WTC11 (cell line): ENCODE measurements at regions not wholly inside any gene's neighbourhood (a gene's known extent, or its start where the extent isn't known, plus 50 kb on each side); places are given as distances from the start of the nearest gene placed in this dataset.

ENCODE experiments used
- ATAC-seq: fragments of 200-7000 bp; cut with Tn5 transposase; 2 replicates; pipeline ENCODE4 v1.10.0; 2021; ENCODE audit warnings: mild to moderate bottlenecking, moderate library complexity
- CTCF ChIA-PET: fragments of 300-600 bp; sonication (Branson Sonifier 250); formaldehyde crosslinking; loops from one replicate; lab custom pipeline; 2021; ENCODE audit warnings: antibody characterized with exemption; lab: Charles Lee
- POLR2A ChIA-PET: fragments of 350-600 bp; sonication (Branson Sonifier 250); formaldehyde crosslinking; loops from one replicate; lab custom pipeline; 2021; ENCODE audit warnings: antibody characterized with exemption; lab: Charles Lee
- DNase-seq: peaks from one replicate; pipeline ENCODE4 v3.0.0; 2021; ENCODE audit warnings: low spot score
- H3K27ac Mint-ChIP-seq: 2 replicates; pipeline ENCODE4 v1.8.0; 2021; ENCODE audit warnings: mixed read lengths
- H3K27me3 Mint-ChIP-seq: 2 replicates; pipeline ENCODE4 v1.8.0; 2021; ENCODE audit warnings: low read depth, mild to moderate bottlenecking, moderate library complexity, mixed read lengths
- H3K36me3 Mint-ChIP-seq: 2 replicates; pipeline ENCODE4 v1.8.0; 2021; ENCODE audit warnings: mixed read lengths
- H3K4me1 Mint-ChIP-seq: 2 replicates; pipeline ENCODE4 v1.8.0; 2022; ENCODE audit warnings: mixed read lengths
- H3K4me3 Mint-ChIP-seq: 2 replicates; pipeline ENCODE4 v1.8.0; 2021; ENCODE audit warnings: mild to moderate bottlenecking, moderate library complexity, mixed read lengths
- H3K9me3 Mint-ChIP-seq: 2 replicates; pipeline ENCODE4 v1.8.0; 2021; ENCODE audit warnings: mixed read lengths
- CBFB ChIP-seq: sonication (generic); formaldehyde crosslinking; IDR thresholded peaks from 2 replicates; pipeline ENCODE4 v1.8.1; 2022; ENCODE audit warnings: mild to moderate bottlenecking, low read depth, missing genetic modification reagents
- CREB1 ChIP-seq: sonication (generic); formaldehyde crosslinking; IDR thresholded peaks from 2 replicates; pipeline ENCODE4 v1.8.0; 2023; ENCODE audit warnings: mild to moderate bottlenecking, missing genetic modification reagents
- GABPB1 ChIP-seq: sonication (generic); formaldehyde crosslinking; IDR thresholded peaks from 2 replicates; pipeline ENCODE4 v1.8.1; 2023; ENCODE audit warnings: mild to moderate bottlenecking, missing genetic modification reagents
- GTF2I ChIP-seq: fragments of 250-450 bp; sonication (Bioruptor Pico); conservative IDR thresholded peaks from 2 replicates; pipeline ENCODE4 v1.4.0; 2021; ENCODE audit warnings: mild to moderate bottlenecking
- JAZF1 ChIP-seq: fragments of 250-450 bp; sonication (Bioruptor Pico); IDR thresholded peaks from 2 replicates; pipeline ENCODE4 v1.9.0; 2021; ENCODE audit warnings: moderate library complexity, mild to moderate bottlenecking, inconsistent platforms
- NFYB ChIP-seq: sonication (generic); formaldehyde crosslinking; conservative IDR thresholded peaks from 2 replicates; pipeline ENCODE4 v1.8.0; 2022; ENCODE audit warnings: low read depth, missing genetic modification reagents
- NR1H2 ChIP-seq: sonication (generic); formaldehyde crosslinking; IDR thresholded peaks from 2 replicates; pipeline ENCODE4 v1.9.0; 2021; ENCODE audit warnings: mild to moderate bottlenecking, moderate library complexity, missing genetic modification reagents
- TP53 ChIP-seq: sonication (generic); formaldehyde crosslinking; IDR thresholded peaks from 2 replicates; pipeline ENCODE4 v1.8.1; 2023; ENCODE audit warnings: mild to moderate bottlenecking, missing genetic modification reagents
- ZNF232 ChIP-seq: sonication (generic); formaldehyde crosslinking; IDR thresholded peaks from 2 replicates; pipeline ENCODE4 v1.8.0; 2022; ENCODE audit warnings: mild to moderate bottlenecking, missing genetic modification reagents
- ZNF416 ChIP-seq: fragments of 250-450 bp; sonication (Bioruptor Pico); IDR thresholded peaks from 2 replicates; pipeline ENCODE4 v1.9.0; 2021; ENCODE audit warnings: mild to moderate bottlenecking, inconsistent platforms
- TF ChIP-seq, protein P1 (sequence below): sonication (generic); formaldehyde crosslinking; IDR thresholded peaks from 2 replicates; pipeline ENCODE4 v1.8.1; 2023; ENCODE audit warnings: mild to moderate bottlenecking, missing genetic modification reagents, borderline replicate concordance
- TF ChIP-seq, protein P2 (sequence below): sonication (generic); formaldehyde crosslinking; IDR thresholded peaks from 2 replicates; pipeline ENCODE4 v1.8.1; 2023; ENCODE audit warnings: mild to moderate bottlenecking, missing genetic modification reagents, moderate library complexity
- TF ChIP-seq, protein P3 (sequence below): fragments of 250-450 bp; sonication (Bioruptor Pico); IDR thresholded peaks from 2 replicates; pipeline ENCODE4 v1.8.0; 2021; ENCODE audit warnings: mild to moderate bottlenecking
- TF ChIP-seq, protein P4 (sequence below): sonication (generic); formaldehyde crosslinking; IDR thresholded peaks from 2 replicates; pipeline ENCODE4 v1.8.0; 2023; ENCODE audit warnings: mild to moderate bottlenecking, missing genetic modification reagents

DNA sequence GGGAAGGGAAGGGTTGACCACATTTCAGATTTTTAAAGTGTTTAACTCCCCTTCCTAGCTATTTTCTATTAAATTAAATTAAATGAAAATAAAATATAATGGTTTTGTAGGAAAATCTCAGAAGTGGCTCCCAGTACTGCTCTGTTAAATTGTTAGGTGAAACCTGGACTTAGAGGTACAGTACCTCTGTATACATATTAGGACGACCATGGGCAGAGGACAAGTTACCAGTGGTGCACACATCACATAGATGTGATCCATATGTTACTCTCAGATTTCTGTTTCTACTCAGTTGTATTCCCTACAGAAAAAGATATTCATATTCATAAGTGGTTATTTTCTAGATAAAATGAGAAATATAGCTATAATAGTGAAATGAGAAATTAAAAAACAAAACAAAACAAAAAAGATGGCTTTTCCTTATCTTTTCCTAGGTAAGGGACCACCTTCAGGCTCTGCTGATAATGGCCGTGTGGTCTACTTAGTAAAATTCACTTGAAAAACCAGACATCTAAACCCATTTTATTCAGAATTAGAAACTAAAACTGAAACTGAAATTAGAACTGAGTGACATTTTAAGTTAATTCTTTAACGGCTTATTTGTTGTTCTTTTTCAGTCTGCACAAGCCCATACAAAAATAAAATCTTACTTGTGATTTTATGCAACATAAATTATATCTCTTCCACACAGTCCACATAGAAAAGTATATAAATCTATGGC is 832.5 kb upstream of the CHAC2 start:
- no peak for DNase-seq
- H3K27ac Mint-ChIP-seq, result no peak overlapping the region
- TF ChIP-seq ZNF416 (CRISPR knock-in tag), result no peak
- TF ChIP-seq GTF2I (CRISPR knock-in tag), result no peak
- no peak for TF ChIP-seq NFYB
- no peak for TF ChIP-seq JAZF1 (CRISPR knock-in tag)
- TF ChIP-seq NR1H2 (CRISPR knock-in tag), result no peak
- TF ChIP-seq, protein P1, sequence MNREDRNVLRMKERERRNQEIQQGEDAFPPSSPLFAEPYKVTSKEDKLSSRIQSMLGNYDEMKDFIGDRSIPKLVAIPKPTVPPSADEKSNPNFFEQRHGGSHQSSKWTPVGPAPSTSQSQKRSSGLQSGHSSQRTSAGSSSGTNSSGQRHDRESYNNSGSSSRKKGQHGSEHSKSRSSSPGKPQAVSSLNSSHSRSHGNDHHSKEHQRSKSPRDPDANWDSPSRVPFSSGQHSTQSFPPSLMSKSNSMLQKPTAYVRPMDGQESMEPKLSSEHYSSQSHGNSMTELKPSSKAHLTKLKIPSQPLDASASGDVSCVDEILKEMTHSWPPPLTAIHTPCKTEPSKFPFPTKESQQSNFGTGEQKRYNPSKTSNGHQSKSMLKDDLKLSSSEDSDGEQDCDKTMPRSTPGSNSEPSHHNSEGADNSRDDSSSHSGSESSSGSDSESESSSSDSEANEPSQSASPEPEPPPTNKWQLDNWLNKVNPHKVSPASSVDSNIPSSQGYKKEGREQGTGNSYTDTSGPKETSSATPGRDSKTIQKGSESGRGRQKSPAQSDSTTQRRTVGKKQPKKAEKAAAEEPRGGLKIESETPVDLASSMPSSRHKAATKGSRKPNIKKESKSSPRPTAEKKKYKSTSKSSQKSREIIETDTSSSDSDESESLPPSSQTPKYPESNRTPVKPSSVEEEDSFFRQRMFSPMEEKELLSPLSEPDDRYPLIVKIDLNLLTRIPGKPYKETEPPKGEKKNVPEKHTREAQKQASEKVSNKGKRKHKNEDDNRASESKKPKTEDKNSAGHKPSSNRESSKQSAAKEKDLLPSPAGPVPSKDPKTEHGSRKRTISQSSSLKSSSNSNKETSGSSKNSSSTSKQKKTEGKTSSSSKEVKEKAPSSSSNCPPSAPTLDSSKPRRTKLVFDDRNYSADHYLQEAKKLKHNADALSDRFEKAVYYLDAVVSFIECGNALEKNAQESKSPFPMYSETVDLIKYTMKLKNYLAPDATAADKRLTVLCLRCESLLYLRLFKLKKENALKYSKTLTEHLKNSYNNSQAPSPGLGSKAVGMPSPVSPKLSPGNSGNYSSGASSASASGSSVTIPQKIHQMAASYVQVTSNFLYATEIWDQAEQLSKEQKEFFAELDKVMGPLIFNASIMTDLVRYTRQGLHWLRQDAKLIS, result no peak
- no peak for TF ChIP-seq CBFB
- no peak for TF ChIP-seq ZNF232
- TF ChIP-seq CREB1 (CRISPR knock-in tag), result no peak
- TF ChIP-seq, protein P2, sequence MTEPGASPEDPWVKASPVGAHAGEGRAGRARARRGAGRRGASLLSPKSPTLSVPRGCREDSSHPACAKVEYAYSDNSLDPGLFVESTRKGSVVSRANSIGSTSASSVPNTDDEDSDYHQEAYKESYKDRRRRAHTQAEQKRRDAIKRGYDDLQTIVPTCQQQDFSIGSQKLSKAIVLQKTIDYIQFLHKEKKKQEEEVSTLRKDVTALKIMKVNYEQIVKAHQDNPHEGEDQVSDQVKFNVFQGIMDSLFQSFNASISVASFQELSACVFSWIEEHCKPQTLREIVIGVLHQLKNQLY, result no peak
- TF ChIP-seq, protein P3, sequence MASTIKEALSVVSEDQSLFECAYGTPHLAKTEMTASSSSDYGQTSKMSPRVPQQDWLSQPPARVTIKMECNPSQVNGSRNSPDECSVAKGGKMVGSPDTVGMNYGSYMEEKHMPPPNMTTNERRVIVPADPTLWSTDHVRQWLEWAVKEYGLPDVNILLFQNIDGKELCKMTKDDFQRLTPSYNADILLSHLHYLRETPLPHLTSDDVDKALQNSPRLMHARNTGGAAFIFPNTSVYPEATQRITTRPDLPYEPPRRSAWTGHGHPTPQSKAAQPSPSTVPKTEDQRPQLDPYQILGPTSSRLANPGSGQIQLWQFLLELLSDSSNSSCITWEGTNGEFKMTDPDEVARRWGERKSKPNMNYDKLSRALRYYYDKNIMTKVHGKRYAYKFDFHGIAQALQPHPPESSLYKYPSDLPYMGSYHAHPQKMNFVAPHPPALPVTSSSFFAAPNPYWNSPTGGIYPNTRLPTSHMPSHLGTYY (CRISPR knock-in tag), result no peak
- TF ChIP-seq, protein P4, sequence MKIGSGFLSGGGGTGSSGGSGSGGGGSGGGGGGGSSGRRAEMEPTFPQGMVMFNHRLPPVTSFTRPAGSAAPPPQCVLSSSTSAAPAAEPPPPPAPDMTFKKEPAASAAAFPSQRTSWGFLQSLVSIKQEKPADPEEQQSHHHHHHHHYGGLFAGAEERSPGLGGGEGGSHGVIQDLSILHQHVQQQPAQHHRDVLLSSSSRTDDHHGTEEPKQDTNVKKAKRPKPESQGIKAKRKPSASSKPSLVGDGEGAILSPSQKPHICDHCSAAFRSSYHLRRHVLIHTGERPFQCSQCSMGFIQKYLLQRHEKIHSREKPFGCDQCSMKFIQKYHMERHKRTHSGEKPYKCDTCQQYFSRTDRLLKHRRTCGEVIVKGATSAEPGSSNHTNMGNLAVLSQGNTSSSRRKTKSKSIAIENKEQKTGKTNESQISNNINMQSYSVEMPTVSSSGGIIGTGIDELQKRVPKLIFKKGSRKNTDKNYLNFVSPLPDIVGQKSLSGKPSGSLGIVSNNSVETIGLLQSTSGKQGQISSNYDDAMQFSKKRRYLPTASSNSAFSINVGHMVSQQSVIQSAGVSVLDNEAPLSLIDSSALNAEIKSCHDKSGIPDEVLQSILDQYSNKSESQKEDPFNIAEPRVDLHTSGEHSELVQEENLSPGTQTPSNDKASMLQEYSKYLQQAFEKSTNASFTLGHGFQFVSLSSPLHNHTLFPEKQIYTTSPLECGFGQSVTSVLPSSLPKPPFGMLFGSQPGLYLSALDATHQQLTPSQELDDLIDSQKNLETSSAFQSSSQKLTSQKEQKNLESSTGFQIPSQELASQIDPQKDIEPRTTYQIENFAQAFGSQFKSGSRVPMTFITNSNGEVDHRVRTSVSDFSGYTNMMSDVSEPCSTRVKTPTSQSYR (CRISPR knock-in tag), result no peak
- ChIA-PET CTCF (no interaction called here), POLR2A (no interaction called here)
- 0 out of 2 replicates have a peak, but pooled peaks cover 6% of the 10 kb centered on the region for H3K4me1 Mint-ChIP-seq
- H3K4me3 Mint-ChIP-seq, result no peak overlapping the region
- H3K27me3 Mint-ChIP-seq, result no peaks in the 10 kb centered on the region
- ATAC-seq, result no peak
- H3K36me3 Mint-ChIP-seq, result peaks cover 9% of the 10 kb centered on the region
- peaks cover 16% of the 10 kb centered on the region for H3K9me3 Mint-ChIP-seq

DNA sequence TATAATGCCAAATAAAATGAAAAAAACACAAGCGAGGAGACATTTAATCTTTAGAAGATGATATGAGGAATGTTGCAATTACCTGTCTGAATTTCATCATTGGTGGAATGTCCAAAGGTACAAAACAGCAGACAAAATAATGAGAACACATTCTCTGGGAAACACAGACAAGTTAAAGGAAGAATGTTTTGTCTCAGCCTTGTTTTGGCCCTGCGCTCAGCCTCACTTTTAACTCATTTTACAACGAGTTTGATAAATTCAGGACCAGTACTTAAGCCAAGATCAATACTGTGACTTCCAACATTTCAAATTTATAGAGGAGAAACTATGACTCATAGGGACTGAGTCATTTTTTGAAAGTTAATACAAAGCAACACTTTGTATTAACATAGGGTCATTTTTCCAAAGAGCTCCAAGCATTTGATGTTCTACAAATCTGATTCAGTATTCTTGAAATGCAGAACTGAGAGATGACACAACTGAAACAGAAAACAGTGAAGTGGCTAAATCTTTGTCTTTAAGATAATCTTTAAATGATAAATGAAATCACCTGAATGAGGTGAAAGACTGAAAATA is 833.2 kb upstream of the CHAC2 start:
- Mint-ChIP-seq H3K27me3 (no peaks in the 10 kb centered on the region), H3K4me1 (0 out of 2 replicates have a peak, but pooled peaks cover 6% of the 10 kb centered on the region)
- DNase-seq, result no peak
- POLR2A ChIA-PET, result no interaction called here
- no peak for TF ChIP-seq TP53 (CRISPR knock-in tag)
- peak; percentile 57 for TF ChIP-seq GABPB1 (CRISPR knock-in tag)
- TF ChIP-seq, all 79 proteins: peak for 1
- Mint-ChIP-seq H3K4me3 (no peak overlapping the region), H3K36me3 (peaks cover 16% of the 10 kb centered on the region), H3K27ac (no peak overlapping the region), H3K9me3 (peaks cover 23% of the 10 kb centered on the region)
- ATAC-seq, result no peak
- CTCF ChIA-PET, result no interaction called here

DNA sequence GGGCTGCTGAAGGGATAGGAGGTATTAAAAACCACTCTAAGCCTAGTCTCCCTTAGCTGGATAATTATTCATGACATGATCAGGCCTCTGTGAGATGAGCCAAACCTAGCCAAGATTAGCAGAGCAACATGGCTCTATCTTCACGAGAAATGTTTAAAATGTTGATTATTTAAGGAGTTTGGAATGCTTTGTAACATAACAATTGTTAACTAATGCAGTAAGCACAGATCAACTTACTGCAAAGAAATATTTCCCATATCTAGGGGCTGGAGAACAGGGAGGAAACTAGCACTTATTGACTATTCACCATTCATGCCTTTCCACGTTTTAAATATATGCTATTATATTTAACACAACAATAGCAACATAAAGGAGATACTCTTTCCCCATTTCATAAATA is 833.7 kb upstream of the CHAC2 start:
- H3K4me1 Mint-ChIP-seq, result 0 out of 2 replicates have a peak, but pooled peaks cover 6% of the 10 kb centered on the region
- no peak overlapping the region for H3K27ac Mint-ChIP-seq
- no peak overlapping the region for H3K4me3 Mint-ChIP-seq
- peaks cover 21% of the 10 kb centered on the region for H3K36me3 Mint-ChIP-seq
- ChIA-PET POLR2A (no interaction called here), CTCF (no interaction called here)
- no peaks in the 10 kb centered on the region for H3K27me3 Mint-ChIP-seq
- peaks cover 28% of the 10 kb centered on the region for H3K9me3 Mint-ChIP-seq
- TF ChIP-seq, protein P3 (CRISPR knock-in tag), result no peak
- ATAC-seq (no peak), DNase-seq (no peak)
